Pancreas (tissue), 10 donors: ENCODE measurements at regions not wholly inside any gene's neighbourhood (a gene's known extent, or its start where the extent isn't known, plus 50 kb on each side); places are given as distances from the start of the nearest gene placed in this dataset.
A peak's percentile ranks its signal among the peaks of the same experiment; 100 is the strongest.

Source experiments
- ATAC-seq, 4 donors: fragments of 200-7000 bp; cut with Tn5 transposase; one replicate each; pipeline versions ENCODE4 v1.8.0 to v1.9.1; 2020; ENCODE audit warnings: mild to moderate bottlenecking in 4 of 4, moderate library complexity in 4 of 4
- DNase-seq, 6 donors: peaks; one replicate each; pipeline ENCODE4 v3.0.0-alpha.2; 2020
- FAIRE-seq: peaks from 2 replicates; lab custom pipeline; 2012; peaks lifted over from hg19 to GRCh38; lab: Jason Lieb, UNC
- H3K27ac ChIP-seq, 4 donors: fragments of 200-600 bp; sonication (generic); 1 replicate in 3 of 4; 2 replicates in 1 of 4; pipeline versions ENCODE4 v1.5.0 to v1.8.0; 2020
- H3K27me3 ChIP-seq, 4 donors: fragments of 200-600 bp; one replicate each; pipeline ENCODE4 v1.8.0; 2021
- H3K36me3 ChIP-seq, 3 donors: fragments of 200-600 bp; sonication (generic) in 1 of 3; one replicate each; pipeline versions ENCODE4 v1.5.0 to v1.8.0; 2020 to 2021
- H3K4me1 ChIP-seq, 3 donors: fragments of 200-600 bp; one replicate each; pipeline ENCODE4 v1.8.0; 2021
- H3K4me3 ChIP-seq, 4 donors: fragments of 200-600 bp; sonication (generic) in 2 of 4; one replicate each; pipeline versions ENCODE4 v1.5.0 to v1.8.0; 2020 to 2021
- H3K9me3 ChIP-seq, 4 donors: fragments of 200-600 bp; one replicate each; pipeline ENCODE4 v1.8.0; 2021
- WGBS, 2 donors: extraction: QIAGEN DNeasy Blood & Tissue Kit; methylation state at CpG; one replicate each; pipeline ENCODE4 v1.1.7; 2013; 5-methylcytosine and 5-hydroxymethylcytosine counted together
- intact Hi-C, 3 donors: fragments of 100-400 bp; cut with DNase I; formaldehyde crosslinking; loops; one replicate each; pipeline versions ENCODE4 v1.11.1 to v1.14.2; 2022
- TF ChIP-seq, protein P1 (sequence below), 4 donors: fragments of 200-600 bp; sonication (generic) in 3 of 4; IDR thresholded peaks; one replicate each; pipeline versions ENCODE4 v1.5.0 to v1.8.0; 2021; ENCODE audit warnings: antibody characterized with exemption in 4 of 4
- donor health status: healthy with polysubstance abuse.
- donor health status: DM: no; HTN: no; CAD: no; lungs with moderate emphysema.
- donor health status: DM: no; HTN: no; CAD: no.
- donor health status: control.
- donor health status: control.
- donor health status: Bipolar disorder and iron deficiency.
- donor health status: DM: yes; HTN: yes; CAD: no.
- donor health status: DM: no; HTN: no; CAD: no.
- donor health status: DM: no; HTN: no; CAD: no.
- donor health status: DM: yes; HTN: yes; CAD: no.

DNA sequence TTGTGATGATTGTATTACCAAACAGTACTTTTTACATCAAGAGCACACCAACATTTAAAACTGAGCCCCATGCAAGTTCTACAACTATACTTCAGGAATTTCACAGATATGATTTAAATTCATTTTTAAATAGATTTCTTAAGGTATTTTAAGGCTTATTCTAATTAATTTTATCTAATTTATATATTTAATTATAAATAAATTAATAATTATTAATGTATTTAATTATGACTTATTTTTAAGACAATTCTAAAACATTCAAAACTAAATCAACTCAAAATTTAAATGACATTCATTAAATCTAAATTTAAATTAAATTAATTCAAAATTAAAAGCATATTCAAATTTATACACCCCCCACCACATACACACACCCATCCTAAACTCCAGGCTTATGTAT lies 299.2 kb downstream of the NFIB start:
- DNase-seq (no peak), FAIRE-seq (no peak), ATAC-seq (no peak)
- H3K9me3 ChIP-seq: no peaks in the 10 kb centered on the region
- H3K27me3 ChIP-seq: no peaks in the 10 kb centered on the region
- TF ChIP-seq, protein P1, sequence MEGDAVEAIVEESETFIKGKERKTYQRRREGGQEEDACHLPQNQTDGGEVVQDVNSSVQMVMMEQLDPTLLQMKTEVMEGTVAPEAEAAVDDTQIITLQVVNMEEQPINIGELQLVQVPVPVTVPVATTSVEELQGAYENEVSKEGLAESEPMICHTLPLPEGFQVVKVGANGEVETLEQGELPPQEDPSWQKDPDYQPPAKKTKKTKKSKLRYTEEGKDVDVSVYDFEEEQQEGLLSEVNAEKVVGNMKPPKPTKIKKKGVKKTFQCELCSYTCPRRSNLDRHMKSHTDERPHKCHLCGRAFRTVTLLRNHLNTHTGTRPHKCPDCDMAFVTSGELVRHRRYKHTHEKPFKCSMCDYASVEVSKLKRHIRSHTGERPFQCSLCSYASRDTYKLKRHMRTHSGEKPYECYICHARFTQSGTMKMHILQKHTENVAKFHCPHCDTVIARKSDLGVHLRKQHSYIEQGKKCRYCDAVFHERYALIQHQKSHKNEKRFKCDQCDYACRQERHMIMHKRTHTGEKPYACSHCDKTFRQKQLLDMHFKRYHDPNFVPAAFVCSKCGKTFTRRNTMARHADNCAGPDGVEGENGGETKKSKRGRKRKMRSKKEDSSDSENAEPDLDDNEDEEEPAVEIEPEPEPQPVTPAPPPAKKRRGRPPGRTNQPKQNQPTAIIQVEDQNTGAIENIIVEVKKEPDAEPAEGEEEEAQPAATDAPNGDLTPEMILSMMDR (IDR thresholded peaks at IDR 0.05): no peak
- peaks cover 0 to 5% (median 0%) of the 10 kb centered on the region in 3 donors for H3K4me1 ChIP-seq
- no peak overlapping the region for H3K27ac ChIP-seq
- no peaks in the 10 kb centered on the region for H3K36me3 ChIP-seq
- no peak overlapping the region for H3K4me3 ChIP-seq
- intact Hi-C loops: no loop called here

DNA sequence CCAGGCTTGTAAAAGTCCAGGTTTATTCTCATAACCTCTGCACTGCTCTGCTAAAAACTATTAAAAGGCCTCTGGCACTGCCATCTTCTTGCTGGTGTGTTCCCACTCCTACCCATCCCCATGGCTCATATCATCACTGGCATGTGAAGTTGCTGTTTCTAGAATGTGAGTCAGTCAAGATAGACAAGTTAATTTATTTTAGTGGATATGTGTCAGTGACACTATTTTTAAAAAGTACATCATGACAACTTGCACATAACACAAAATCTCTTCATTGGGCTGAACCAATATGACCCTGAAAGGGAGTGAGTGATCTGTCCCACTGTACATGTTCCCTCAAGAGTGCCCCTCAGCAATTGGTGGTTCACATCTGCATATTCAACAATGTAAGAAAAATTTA lies 299.7 kb downstream of the NFIB start:
- ATAC-seq (no peak), FAIRE-seq (no peak)

DNA sequence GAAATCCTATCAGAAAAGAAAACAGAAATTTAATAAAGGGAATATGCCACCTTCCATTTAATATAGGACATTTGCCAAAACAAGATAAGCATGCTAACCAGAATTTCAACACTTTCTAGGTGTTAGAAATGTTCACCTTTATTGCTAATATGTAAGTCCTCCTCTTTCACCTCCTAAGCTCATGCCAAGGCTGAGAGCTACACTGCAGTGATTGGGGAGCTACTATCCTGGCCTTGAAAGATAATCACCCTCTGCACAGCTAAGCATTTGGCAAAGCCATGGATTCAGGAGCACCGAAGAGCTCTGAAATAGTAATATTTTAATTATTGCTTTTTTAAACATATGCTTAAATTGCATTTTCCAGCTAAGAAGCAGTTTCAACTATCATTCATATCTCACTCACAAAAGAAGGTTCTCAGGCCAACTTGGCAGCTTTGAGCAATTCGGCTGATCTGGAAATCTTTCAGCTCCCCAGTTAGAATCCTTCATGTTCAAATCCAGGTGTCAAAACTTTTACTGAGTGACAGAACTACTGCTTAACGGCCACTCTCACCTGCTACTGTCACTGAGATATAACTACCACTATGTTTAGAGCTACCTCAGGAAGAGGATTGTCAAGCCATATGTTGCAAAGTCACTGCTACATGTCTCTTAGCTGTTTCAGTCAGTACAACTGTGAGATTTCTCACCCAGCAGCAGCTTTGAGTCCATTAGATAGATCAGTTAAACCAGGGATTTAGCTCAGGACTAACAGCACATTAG lies 302.0 kb downstream of the NFIB start:
- TF ChIP-seq, protein P1 (IDR thresholded peaks at IDR 0.05): no peak
- 17 to 19% methylated on average over 3 of the region's 3 CpGs for WGBS, 2 donors
- Histone ChIP-seq H3K27me3 (no peaks in the 10 kb centered on the region), H3K4me3 (no peak overlapping the region), H3K9me3 (no peaks in the 10 kb centered on the region), H3K27ac (no peak overlapping the region), H3K36me3 (no peaks in the 10 kb centered on the region), H3K4me1 (peaks cover 0 to 5% (median 0%) of the 10 kb centered on the region in 3 donors)
- intact Hi-C loops: no loop called here
- ATAC-seq: peak in 1 of 4 donors; percentile 40
- no peak for DNase-seq
- no peak for FAIRE-seq

More for the DNA sequence above, 299.7 kb downstream of the NFIB start:
- Histone ChIP-seq H3K27me3 (no peaks in the 10 kb centered on the region), H3K4me1 (peaks cover 0 to 5% (median 0%) of the 10 kb centered on the region in 3 donors), H3K4me3 (no peak overlapping the region), H3K9me3 (no peaks in the 10 kb centered on the region), H3K36me3 (no peaks in the 10 kb centered on the region), H3K27ac (no peak overlapping the region)
- intact Hi-C loops: no loop called here
- TF ChIP-seq, protein P1 (IDR thresholded peaks at IDR 0.05): no peak
- DNase-seq: no peak

DNA sequence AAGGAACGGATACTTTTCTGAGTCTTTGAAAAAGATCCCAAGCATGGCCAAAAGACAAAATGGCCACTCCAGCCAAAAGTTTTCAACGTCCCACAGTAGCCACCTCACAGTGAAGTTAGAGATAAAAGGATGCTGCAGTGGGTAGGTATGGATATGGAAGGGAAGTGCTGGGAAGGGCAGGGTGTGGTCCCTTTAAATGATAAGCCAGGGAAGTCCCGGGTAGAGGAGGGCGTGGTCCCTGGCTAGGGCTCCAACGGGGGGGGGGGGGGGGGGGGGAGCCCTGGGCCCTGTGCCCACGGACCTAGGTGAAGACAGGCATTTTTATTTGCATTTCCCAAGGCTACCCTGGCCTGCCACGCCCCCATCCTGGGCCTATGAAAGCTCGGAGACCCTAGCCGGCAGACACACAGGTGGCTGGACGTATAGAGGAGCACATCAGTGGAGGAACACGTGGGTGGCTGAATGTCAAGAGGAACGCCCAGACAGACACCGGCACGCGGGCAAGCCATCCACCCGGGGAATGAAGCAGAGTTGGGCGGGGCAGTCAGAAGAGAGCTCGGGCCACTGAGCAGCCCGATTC lies 306.7 kb downstream of the NFIB start:
- Histone ChIP-seq H3K4me3 (no peak overlapping the region), H3K36me3 (no peaks in the 10 kb centered on the region), H3K27me3 (no peaks in the 10 kb centered on the region), H3K9me3 (no peaks in the 10 kb centered on the region), H3K4me1 (peaks cover 0 to 5% (median 0%) of the 10 kb centered on the region in 3 donors), H3K27ac (no peak overlapping the region)
- peak in 1 of 6 donors; percentile 35 for DNase-seq
- WGBS, 2 donors: 70 to 78% methylated on average over 16 to 19 of the region's 19 CpGs
- ATAC-seq: no peak
- TF ChIP-seq, protein P1 (IDR thresholded peaks at IDR 0.05): no peak
- intact Hi-C loops: no loop called here
- no peak for FAIRE-seq
